Smooth muscle cell (in vitro differentiated cells): ENCODE measurements at regions not wholly inside any gene's neighbourhood (a gene's known extent, or its start where the extent isn't known, plus 50 kb on each side); places are given as distances from the start of the nearest gene placed in this dataset.

Experiments
- DNase-seq: peaks from one replicate; lab custom pipeline; 2025; ENCODE audit not compliant: unreplicated experiment; lab: John Stamatoyannopoulos, UW
- H2AFZ ChIP-seq: fragments of 200-600 bp; sonication (generic); 2 replicates; pipeline ENCODE4 v1.6.0; 2016; ENCODE audit warnings: antibody characterized with exemption, low read depth, mild to moderate bottlenecking
- H3F3A ChIP-seq: fragments of 200-600 bp; sonication (generic); 2 replicates; pipeline ENCODE4 v1.6.0; 2017; ENCODE audit warnings: antibody characterized with exemption, low read depth
- H3K27ac ChIP-seq: fragments of 200-600 bp; sonication (generic); 2 replicates; pipeline ENCODE4 v1.5.1; 2016; ENCODE audit warnings: low read depth, mild to moderate bottlenecking
- H3K27me3 ChIP-seq: fragments of 200-600 bp; sonication (generic); 2 replicates; pipeline ENCODE4 v1.6.1; 2016; ENCODE audit warnings: low read depth, mild to moderate bottlenecking
- H3K36me3 ChIP-seq: fragments of 200-600 bp; sonication (generic); 2 replicates; pipeline ENCODE4 v1.5.1; 2016; ENCODE audit warnings: low read depth
- H3K4me1 ChIP-seq: fragments of 200-600 bp; sonication (generic); 2 replicates; pipeline ENCODE4 v1.5.1; 2016; ENCODE audit warnings: low read depth
- H3K4me2 ChIP-seq: fragments of 200-600 bp; sonication (generic); 2 replicates; pipeline ENCODE4 v1.6.0; 2016; ENCODE audit warnings: mild to moderate bottlenecking
- H3K4me3 ChIP-seq: fragments of 200-600 bp; sonication (generic); 2 replicates; pipeline ENCODE4 v1.5.1; 2016; ENCODE audit warnings: mild to moderate bottlenecking
- H3K79me2 ChIP-seq: fragments of 200-600 bp; sonication (generic); 2 replicates; pipeline ENCODE4 v1.6.0; 2016; ENCODE audit warnings: low read depth, mild to moderate bottlenecking
- H3K9ac ChIP-seq: fragments of 200-600 bp; sonication (generic); 2 replicates; pipeline ENCODE4 v1.6.0; 2016; ENCODE audit warnings: low read depth
- H3K9me3 ChIP-seq: fragments of 200-600 bp; sonication (generic); replicated peaks from 2 replicates; pipeline ENCODE4 v1.5.1; 2016; ENCODE audit warnings: low read depth
- H4K20me1 ChIP-seq: fragments of 200-600 bp; sonication (generic); 2 replicates; pipeline ENCODE4 v1.6.0; 2016; ENCODE audit warnings: low read depth
- WGBS: methylation state at CpG from one replicate; pipeline ENCODE4 v1.1.7; 2016; ENCODE audit warnings: low lambda C conversion rate; 5-methylcytosine and 5-hydroxymethylcytosine counted together
- TF ChIP-seq, protein P1 (sequence below): fragments of 200-600 bp; sonication (generic); IDR thresholded peaks from 2 replicates; pipeline ENCODE4 v1.5.1; 2017; ENCODE audit warnings: borderline replicate concordance, mild to moderate bottlenecking, antibody characterized with exemption; ENCODE audit not compliant: insufficient read depth, poor library complexity, severe bottlenecking

DNA sequence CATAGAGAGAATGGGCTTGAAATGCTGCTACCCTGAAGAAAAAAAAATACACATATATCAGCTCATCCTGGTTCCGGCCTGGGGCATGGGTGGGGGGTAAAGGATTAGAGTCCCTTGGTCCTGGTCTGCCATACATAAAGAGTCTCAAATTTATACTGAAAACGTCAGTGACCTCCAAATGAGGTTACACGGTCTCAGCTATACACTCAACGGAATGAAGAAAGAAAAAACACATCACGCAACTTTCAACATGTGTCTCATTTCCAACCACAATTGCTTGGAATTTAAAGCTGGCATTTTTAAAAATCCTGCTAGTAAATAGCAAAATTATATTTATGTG, 612.8 kb downstream of the MCTP2 start:
- Histone ChIP-seq H3K79me2 (no peaks in the 10 kb centered on the region), H3K27me3 (peaks cover 7% of the 10 kb centered on the region), H3K27ac (peak overlapping the region; percentile 35), H4K20me1 (no peaks in the 10 kb centered on the region), H3F3A (peaks cover 5% of the 10 kb centered on the region), H3K36me3 (no peaks in the 10 kb centered on the region), H3K4me1 (peaks cover 3% of the 10 kb centered on the region), H3K9ac (peak overlapping the region; percentile 65), H3K4me3 (peak overlapping the region; percentile 71), H3K4me2 (peak overlapping the region; percentile 98), H2AFZ (peak overlapping the region; percentile 96), H3K9me3 (no peaks in the 10 kb centered on the region)
- DNase-seq = no peak
- 56% methylated on average over 5 of the region's 5 CpGs for WGBS
- TF ChIP-seq, protein P1, sequence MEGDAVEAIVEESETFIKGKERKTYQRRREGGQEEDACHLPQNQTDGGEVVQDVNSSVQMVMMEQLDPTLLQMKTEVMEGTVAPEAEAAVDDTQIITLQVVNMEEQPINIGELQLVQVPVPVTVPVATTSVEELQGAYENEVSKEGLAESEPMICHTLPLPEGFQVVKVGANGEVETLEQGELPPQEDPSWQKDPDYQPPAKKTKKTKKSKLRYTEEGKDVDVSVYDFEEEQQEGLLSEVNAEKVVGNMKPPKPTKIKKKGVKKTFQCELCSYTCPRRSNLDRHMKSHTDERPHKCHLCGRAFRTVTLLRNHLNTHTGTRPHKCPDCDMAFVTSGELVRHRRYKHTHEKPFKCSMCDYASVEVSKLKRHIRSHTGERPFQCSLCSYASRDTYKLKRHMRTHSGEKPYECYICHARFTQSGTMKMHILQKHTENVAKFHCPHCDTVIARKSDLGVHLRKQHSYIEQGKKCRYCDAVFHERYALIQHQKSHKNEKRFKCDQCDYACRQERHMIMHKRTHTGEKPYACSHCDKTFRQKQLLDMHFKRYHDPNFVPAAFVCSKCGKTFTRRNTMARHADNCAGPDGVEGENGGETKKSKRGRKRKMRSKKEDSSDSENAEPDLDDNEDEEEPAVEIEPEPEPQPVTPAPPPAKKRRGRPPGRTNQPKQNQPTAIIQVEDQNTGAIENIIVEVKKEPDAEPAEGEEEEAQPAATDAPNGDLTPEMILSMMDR = no peak

DNA sequence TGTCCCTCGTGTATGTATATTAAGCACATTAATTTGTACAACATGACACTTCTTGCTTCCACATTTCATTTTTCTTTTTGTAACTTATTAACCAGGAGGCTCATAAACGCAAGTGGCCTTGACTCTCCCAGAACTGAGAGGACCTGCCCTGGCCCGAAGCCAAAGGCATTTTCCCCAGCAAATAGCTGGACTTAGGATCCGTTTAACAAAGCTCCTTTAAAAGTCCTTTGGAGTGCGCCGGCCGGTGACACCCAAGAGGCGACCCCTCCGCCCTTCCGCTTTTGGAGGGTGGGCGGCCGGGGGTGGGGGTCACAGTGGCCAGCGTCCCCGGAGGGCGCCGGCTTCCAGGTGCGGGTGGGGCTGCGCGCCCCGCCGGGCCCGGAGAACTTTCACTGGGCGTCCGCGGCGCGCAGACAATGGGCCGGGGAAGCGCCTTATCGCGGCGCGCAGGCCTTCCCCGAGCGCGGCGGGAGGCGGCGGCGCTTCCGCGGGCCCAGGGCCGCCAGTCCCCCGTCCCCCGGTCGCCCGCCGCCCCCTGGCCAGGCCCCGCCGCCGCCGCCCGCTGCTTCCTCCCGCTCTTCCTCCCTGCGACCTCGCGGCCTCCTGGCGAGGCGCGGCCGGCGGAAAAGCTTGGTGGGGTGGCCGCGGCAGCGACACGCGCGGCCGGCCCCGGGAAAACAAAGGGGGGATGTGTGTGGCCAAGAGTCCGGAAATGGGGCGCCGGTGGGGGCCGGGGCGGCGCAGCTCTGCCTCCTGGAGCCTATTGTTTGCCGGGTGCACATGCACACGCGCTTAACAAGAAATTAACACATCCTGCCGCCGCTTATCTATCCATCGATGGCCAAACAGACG, 613.4 kb downstream of the MCTP2 start:
- no peaks in the 10 kb centered on the region for H4K20me1 ChIP-seq
- H3K4me2 ChIP-seq = peak overlapping the region; percentile 98
- TF ChIP-seq, protein P1 = no peak
- no peaks in the 10 kb centered on the region for H3K9me3 ChIP-seq
- H3K4me1 ChIP-seq = peaks cover 3% of the 10 kb centered on the region
- H3K79me2 ChIP-seq = no peaks in the 10 kb centered on the region
- no peak for DNase-seq
- H3K9ac ChIP-seq = peak overlapping the region; percentile 65
- H3K36me3 ChIP-seq = no peaks in the 10 kb centered on the region
- WGBS = 3% methylated on average over 45 of the region's 83 CpGs
- peak overlapping the region; percentile 71 for H3K4me3 ChIP-seq
- peak overlapping the region; percentile 35 for H3K27ac ChIP-seq
- H3K27me3 ChIP-seq = peaks cover 1% of the 10 kb centered on the region
- peaks cover 5% of the 10 kb centered on the region for H3F3A ChIP-seq
- peak overlapping the region; percentile 96 for H2AFZ ChIP-seq

DNA sequence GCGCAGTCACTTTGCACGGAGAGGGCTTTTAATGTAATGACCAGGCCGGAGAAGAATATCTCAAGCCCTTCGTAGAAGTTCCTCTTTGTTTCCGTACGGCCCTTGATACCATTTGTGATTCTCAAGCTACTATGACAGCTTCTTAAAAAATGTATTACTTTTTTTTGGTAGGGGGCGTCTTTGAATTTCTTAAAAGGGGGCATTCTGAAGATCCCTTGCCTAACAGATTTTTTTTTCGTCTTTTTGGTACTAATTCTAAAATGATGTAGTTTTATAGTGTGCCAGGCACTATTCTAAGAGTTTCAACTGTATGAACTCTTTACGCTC, 614.0 kb downstream of the MCTP2 start:
- 32% methylated on average over 9 of the region's 9 CpGs for WGBS
- Histone ChIP-seq H3K4me2 (peak overlapping the region; percentile 98), H3K9ac (peak overlapping the region; percentile 65)

More for the DNA sequence above, 614.0 kb downstream of the MCTP2 start:
- Histone ChIP-seq H2AFZ (peak overlapping the region; percentile 94), H3K27me3 (no peaks in the 10 kb centered on the region), H3K27ac (no peak overlapping the region), H3K4me1 (peaks cover 3% of the 10 kb centered on the region), H3K79me2 (no peaks in the 10 kb centered on the region), H4K20me1 (no peaks in the 10 kb centered on the region), H3K36me3 (no peaks in the 10 kb centered on the region), H3K4me3 (peak overlapping the region; percentile 71), H3F3A (peaks cover 5% of the 10 kb centered on the region), H3K9me3 (no peaks in the 10 kb centered on the region)
- TF ChIP-seq, protein P1 = no peak
- no peak for DNase-seq
